ENCODE measurements at regions not wholly inside any gene's neighbourhood (a gene's known extent, or its start where the extent isn't known, plus 50 kb on each side); places are given as distances from the start of the nearest gene placed in this dataset.
"Not testable (repeated sequence)": the region's sequence is repeated elsewhere in the genome, so short reads cannot be mapped to it uniquely, and the experiment has no call there.

DNA sequence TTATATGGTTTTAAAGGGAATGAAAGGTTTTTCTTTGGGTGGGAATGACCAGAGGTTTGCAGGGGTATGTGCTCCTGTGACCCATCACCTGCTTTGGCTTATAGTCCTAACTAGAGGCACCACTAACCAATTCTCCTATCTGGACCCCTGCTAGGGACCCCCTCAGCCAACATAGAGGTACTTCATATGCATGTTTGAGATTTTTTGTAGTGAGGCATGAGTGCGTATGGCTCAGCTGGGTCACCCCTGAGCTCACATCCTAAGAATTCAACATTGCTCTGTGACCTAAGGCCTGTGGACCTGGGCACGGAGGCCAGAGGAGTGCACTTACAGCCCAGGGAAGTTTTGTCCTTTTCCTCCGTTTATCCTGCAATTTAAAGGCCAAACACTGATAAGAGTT, 68.4 kb upstream of the EEF1E1 start:
- TF ChIP-seq POLR2AphosphoS5 (IDR thresholded peaks at IDR 0.05; ENCODE audit: low read depth, low read length) (no peak), POLR2A (IDR thresholded peaks at IDR 0.05; ENCODE audit: low read depth, low read length) (no peak), TAF1 (IDR thresholded peaks at IDR 0.05; ENCODE audit: borderline replicate concordance, low read depth, low read length) (no peak)
- no peak for FAIRE-seq
- no peak for DNase-seq (ENCODE audit: insufficient read length)

GRCh38 chr6:8170245-8170644, 67.9 kb upstream of the EEF1E1 start:
- TF ChIP-seq POLR2AphosphoS5 (IDR thresholded peaks at IDR 0.05; ENCODE audit: low read depth, low read length) = no peak
- TF ChIP-seq POLR2A (IDR thresholded peaks at IDR 0.05; ENCODE audit: low read depth, low read length) = no peak
- TF ChIP-seq TAF1 (IDR thresholded peaks at IDR 0.05; ENCODE audit: borderline replicate concordance, low read depth, low read length) = no peak
- FAIRE-seq (no peak), DNase-seq (ENCODE audit: insufficient read length) (no peak)

- DNase-seq (ENCODE audit: insufficient read length) = no peak
- TF ChIP-seq POLR2AphosphoS5 (IDR thresholded peaks at IDR 0.05; ENCODE audit: low read depth, low read length) (no peak), TAF1 (IDR thresholded peaks at IDR 0.05; ENCODE audit: borderline replicate concordance, low read depth, low read length) (no peak), POLR2A (IDR thresholded peaks at IDR 0.05; ENCODE audit: low read depth, low read length) (no peak)
- no peak for FAIRE-seq
Measured at GRCh38 chr6:8166156-8166555, 63.8 kb upstream of the EEF1E1 start.

- DNase-seq (ENCODE audit: insufficient read length); FAIRE-seq: not testable (repeated sequence)
Measured at GRCh38 chr6:8165008-8165407, 62.7 kb upstream of the EEF1E1 start.

DNA sequence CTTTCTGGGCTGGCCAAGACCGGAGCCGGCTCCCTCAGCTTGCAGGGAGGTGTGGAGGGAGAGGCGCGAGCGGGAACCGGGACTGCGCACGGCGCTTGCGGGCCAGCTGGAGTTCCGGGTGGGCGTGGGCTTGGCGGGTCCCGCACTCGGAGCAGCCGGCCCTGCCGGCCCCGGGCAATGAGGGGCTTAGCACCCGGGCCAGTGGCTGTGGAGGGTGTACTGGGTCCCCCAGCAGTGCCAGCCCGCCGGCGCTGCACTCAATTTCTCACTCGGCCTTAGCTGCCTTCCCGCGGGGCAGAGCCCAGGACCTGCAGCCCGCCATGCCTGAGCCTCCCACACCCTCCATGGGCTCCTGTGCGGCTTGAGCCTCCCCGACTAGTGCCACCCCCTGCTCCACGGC, 61.9 kb upstream of the EEF1E1 start:
- DNase-seq (ENCODE audit: insufficient read length); FAIRE-seq: not testable (repeated sequence)

- FAIRE-seq = no peak
Measured at GRCh38 chr6:8159966-8160365, 57.6 kb upstream of the EEF1E1 start.

GRCh38 chr6:8157839-8158238, 55.5 kb upstream of the EEF1E1 start:
- FAIRE-seq (no peak), DNase-seq (ENCODE audit: insufficient read length) (no peak)
- TF ChIP-seq POLR2AphosphoS5 (IDR thresholded peaks at IDR 0.05; ENCODE audit: low read depth, low read length) (no peak), POLR2A (IDR thresholded peaks at IDR 0.05; ENCODE audit: low read depth, low read length) (no peak), TAF1 (IDR thresholded peaks at IDR 0.05; ENCODE audit: borderline replicate concordance, low read depth, low read length) (no peak)

More at GRCh38 chr6:8159966-8160365, 57.6 kb upstream of the EEF1E1 start:
- TF ChIP-seq TAF1 (IDR thresholded peaks at IDR 0.05; ENCODE audit: borderline replicate concordance, low read depth, low read length) (no peak), POLR2AphosphoS5 (IDR thresholded peaks at IDR 0.05; ENCODE audit: low read depth, low read length) (no peak), POLR2A (IDR thresholded peaks at IDR 0.05; ENCODE audit: low read depth, low read length) (no peak)
- DNase-seq (ENCODE audit: insufficient read length) = no peak

GRCh38 chr6:8155259-8156012, 53.1 kb upstream of the EEF1E1 start:
- FAIRE-seq (peak; percentile 30), DNase-seq (ENCODE audit: insufficient read length) (no peak)
- TF ChIP-seq POLR2AphosphoS5 (IDR thresholded peaks at IDR 0.05; ENCODE audit: low read depth, low read length) = no peak
- no peak for TF ChIP-seq POLR2A (IDR thresholded peaks at IDR 0.05; ENCODE audit: low read depth, low read length)
- no peak for TF ChIP-seq TAF1 (IDR thresholded peaks at IDR 0.05; ENCODE audit: borderline replicate concordance, low read depth, low read length)
